Panc1 (cell line): ENCODE measurements at regions not wholly inside any gene's neighbourhood (a gene's known extent, or its start where the extent isn't known, plus 50 kb on each side); places are given as distances from the start of the nearest gene placed in this dataset.

Experiments used
- CTCF ChIP-seq: fragments of 450-650 bp; IDR thresholded peaks from 2 replicates; pipeline ENCODE4 v1.5.1; 2017; ENCODE audit warnings: mild to moderate bottlenecking
- POLR2AphosphoS5 ChIP-seq: IDR thresholded peaks from 2 replicates; pipeline ENCODE4 v1.6.1; 2012; ENCODE audit warnings: mild to moderate bottlenecking, low read depth, low read length, moderate library complexity
- REST ChIP-seq, 2 experiments: IDR thresholded peaks; 2 replicates each; pipeline ENCODE4 v1.6.1; 2011 to 2012; ENCODE audit warnings: low read depth in 2 of 2, control low read depth in 1 of 2, low read length in 1 of 2, mild to moderate bottlenecking in 1 of 2, moderate library complexity in 1 of 2; ENCODE audit not compliant: insufficient read depth in 1 of 2
- SIN3A ChIP-seq: IDR thresholded peaks from 2 replicates; pipeline ENCODE4 v1.6.1; 2012; ENCODE audit warnings: low read depth, mild to moderate bottlenecking, low read length, moderate library complexity, borderline replicate concordance; ENCODE audit not compliant: insufficient read depth

GRCh38 chr11:119861160-119861559 is 132.2 kb upstream of the NECTIN1 start:
- TF ChIP-seq CTCF, result no peak
- no peak for TF ChIP-seq POLR2AphosphoS5
- TF ChIP-seq SIN3A, result no peak
- TF ChIP-seq REST (IDR thresholded peaks at IDR 0.05; ENCODE audit: insufficient read depth in 1 of 2, low read depth in 2 of 2, low read length in 1 of 2), result no peak
